Thymus (tissue), 11 donors: ENCODE measurements at regions not wholly inside any gene's neighbourhood (a gene's known extent, or its start where the extent isn't known, plus 50 kb on each side); places are given as distances from the start of the nearest gene placed in this dataset.
"Not testable (repeated sequence)": the region's sequence is repeated elsewhere in the genome, so short reads cannot be mapped to it uniquely, and the experiment has no call there.

Source experiments
- DNase-seq, 9 donors: peaks; one replicate each; pipeline ENCODE4 v3.0.0-alpha.2; 2013; ENCODE audit warnings: low spot score in 9 of 9, low read depth in 6 of 9, missing footprints in 1 of 9
- H3K27ac ChIP-seq, 2 donors: one replicate each; pipeline ENCODE4 v1.5.1; 2013; ENCODE audit warnings: control low read depth in 1 of 2, low read depth in 1 of 2, low read length in 1 of 2, mild to moderate bottlenecking in 1 of 2, moderate library complexity in 1 of 2
- H3K27me3 ChIP-seq, 2 donors: one replicate each; pipeline ENCODE4 v1.5.1; 2013; ENCODE audit warnings: low read length in 1 of 2; ENCODE audit not compliant: control insufficient read depth in 2 of 2, insufficient read depth in 1 of 2
- H3K36me3 ChIP-seq, 2 donors: one replicate each; pipeline ENCODE4 v1.5.1; 2013; ENCODE audit warnings: low read length in 1 of 2, mild to moderate bottlenecking in 1 of 2, moderate library complexity in 1 of 2; ENCODE audit not compliant: control insufficient read depth in 2 of 2, insufficient read depth in 2 of 2
- H3K4me1 ChIP-seq, 2 donors: one replicate each; pipeline ENCODE4 v1.5.1; 2013; ENCODE audit warnings: low read length in 2 of 2; ENCODE audit not compliant: control insufficient read depth in 2 of 2, insufficient read depth in 2 of 2
- H3K4me3 ChIP-seq, 2 donors: one replicate each; pipeline ENCODE4 v1.5.1; 2013; ENCODE audit warnings: low read length in 2 of 2, control low read depth in 1 of 2, mild to moderate bottlenecking in 1 of 2
- H3K9me3 ChIP-seq, 2 donors: one replicate each; pipeline ENCODE4 v1.5.1; 2013; ENCODE audit warnings: low read length in 1 of 2, mild to moderate bottlenecking in 1 of 2; ENCODE audit not compliant: control insufficient read depth in 2 of 2, insufficient read depth in 1 of 2
- whole genome bisulfite sequencing: extraction: QIAGEN DNeasy Blood & Tissue Kit; methylation state at CpG from one replicate; pipeline ENCODE4 v1.1.7; 2013; 5-methylcytosine and 5-hydroxymethylcytosine counted together
- donor health status: healthy.

DNA sequence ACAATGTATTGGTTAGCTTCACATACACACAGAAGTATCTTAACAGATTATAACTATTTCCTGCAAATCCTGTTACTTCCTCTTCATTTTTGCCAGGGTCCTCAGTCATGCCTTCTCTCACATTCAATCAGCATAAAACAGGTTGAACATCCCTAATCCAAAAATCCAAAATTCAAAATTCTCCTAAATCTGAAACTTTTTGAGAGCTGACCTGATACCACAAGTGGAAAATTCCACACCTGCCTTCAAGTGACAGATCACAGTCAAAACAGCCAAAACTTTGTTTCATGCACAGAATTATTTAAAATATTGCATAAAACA, 62.9 kb upstream of the FBXO28 start:
- Histone ChIP-seq H3K9me3 (no peaks in the 10 kb centered on the region), H3K36me3 (no peaks in the 10 kb centered on the region), H3K27me3 (no peaks in the 10 kb centered on the region), H3K4me3 (no peak overlapping the region), H3K27ac (no peak overlapping the region), H3K4me1 (no peaks in the 10 kb centered on the region)
- no peak for DNase-seq

DNA sequence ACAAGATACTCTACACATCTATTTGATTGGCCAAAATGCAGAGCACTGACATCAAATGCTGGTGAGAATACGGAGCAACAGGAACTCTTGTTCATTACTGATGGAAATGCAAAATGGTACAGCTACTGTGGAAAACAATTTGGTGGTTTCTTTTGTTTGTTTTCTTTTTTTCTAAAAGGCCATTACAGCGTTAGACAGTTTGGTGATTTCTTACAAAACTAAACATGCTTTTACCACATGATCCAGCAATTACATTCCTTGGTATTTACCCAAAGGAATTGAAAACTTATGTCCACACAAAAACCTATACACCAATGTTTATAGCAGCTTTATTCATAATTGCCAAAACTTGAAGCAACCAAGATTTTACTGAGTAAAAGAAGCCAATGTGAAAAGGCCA, 66.4 kb upstream of the FBXO28 start:
- no peak for DNase-seq
- Histone ChIP-seq H3K4me1 (no peaks in the 10 kb centered on the region), H3K27me3 (no peaks in the 10 kb centered on the region), H3K27ac (no peak overlapping the region), H3K36me3 (no peaks in the 10 kb centered on the region), H3K4me3 (no peak overlapping the region), H3K9me3 (no peaks in the 10 kb centered on the region)
- 98% methylated on average over 2 of the region's 2 CpGs for WGBS

DNA sequence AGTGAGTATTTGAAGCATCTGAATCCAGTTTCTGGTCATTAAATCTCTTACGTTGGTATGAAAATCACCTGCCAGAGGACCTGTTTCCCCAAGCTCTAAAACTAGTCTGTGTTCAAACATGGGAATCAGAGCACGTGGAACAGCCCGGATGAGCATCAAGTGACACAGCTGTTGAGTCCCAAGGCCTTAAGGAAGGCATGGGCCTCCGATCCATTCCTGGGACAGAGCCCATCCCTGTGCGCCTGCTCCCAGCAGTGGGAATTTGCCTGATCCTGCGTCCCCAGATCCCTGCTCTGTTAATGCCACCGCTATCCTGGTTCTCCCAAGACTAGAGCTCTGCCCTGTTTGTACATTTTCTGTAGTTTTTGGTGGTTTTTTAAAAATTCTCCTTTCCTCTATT, 68.4 kb upstream of the FBXO28 start:
- no peaks in the 10 kb centered on the region for H3K9me3 ChIP-seq
- no peaks in the 10 kb centered on the region for H3K27me3 ChIP-seq
- H3K4me3 ChIP-seq: no peak overlapping the region
- no peaks in the 10 kb centered on the region for H3K36me3 ChIP-seq
- no peak overlapping the region for H3K27ac ChIP-seq
- DNase-seq: no peak
- no peaks in the 10 kb centered on the region for H3K4me1 ChIP-seq
- WGBS: 85% methylated on average over 7 of the region's 7 CpGs

DNA sequence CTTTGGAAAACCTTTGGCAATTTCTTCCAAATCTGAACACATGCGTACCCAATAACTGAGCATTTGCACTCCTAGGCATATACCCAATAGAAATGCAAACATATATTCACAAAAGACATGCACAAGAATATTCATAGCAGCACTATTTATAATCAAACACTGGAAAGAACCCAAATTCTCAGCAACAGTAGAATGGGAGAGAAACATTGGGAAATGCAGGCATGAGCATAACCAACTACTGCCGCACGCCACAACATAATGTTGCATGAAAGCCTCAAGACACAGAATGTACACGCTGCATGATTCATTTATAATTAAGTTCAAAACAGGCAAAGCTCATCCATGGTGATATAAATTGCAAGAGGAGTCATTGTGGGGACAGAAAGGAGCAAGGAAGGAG, 69.5 kb upstream of the FBXO28 start:
- DNase-seq: no peak
- no peaks in the 10 kb centered on the region for H3K27me3 ChIP-seq
- H3K36me3 ChIP-seq: no peaks in the 10 kb centered on the region
- no peaks in the 10 kb centered on the region for H3K4me1 ChIP-seq
- no peak overlapping the region for H3K4me3 ChIP-seq
- 97% methylated on average over 4 of the region's 4 CpGs for WGBS
- H3K9me3 ChIP-seq: no peaks in the 10 kb centered on the region
- no peak overlapping the region for H3K27ac ChIP-seq

DNA sequence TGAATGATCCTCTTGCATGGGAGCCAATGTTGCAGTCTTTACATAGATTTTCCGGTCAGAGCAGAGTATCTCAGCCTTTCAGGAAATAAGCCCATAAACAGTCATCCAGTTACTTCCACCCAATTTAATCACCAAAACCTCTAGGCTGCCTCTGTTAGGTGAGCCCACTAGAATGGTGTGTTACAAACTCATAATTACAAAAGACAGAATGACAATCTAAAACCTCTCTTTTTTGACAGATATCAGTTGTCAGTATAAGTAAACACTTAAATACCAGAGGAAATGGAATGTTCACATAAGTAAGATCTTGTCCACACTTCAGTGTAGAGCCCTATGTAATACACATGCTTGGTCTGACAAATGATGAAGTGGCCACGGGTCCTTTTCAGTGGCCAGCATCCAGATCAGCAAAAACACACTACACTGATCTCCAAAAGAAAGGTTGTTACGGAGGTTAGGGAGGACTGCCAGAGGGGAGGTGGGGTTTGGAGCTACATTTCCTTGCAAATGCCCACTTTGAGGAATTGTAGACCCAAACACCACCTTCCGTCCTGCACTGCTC, 71.3 kb upstream of the FBXO28 start:
- Histone ChIP-seq H3K27me3 (no peaks in the 10 kb centered on the region), H3K36me3 (no peaks in the 10 kb centered on the region), H3K9me3 (no peaks in the 10 kb centered on the region), H3K4me1 (no peaks in the 10 kb centered on the region), H3K4me3 (no peak overlapping the region), H3K27ac (no peak overlapping the region)
- WGBS: 95% methylated on average over 4 of the region's 4 CpGs
- no peak for DNase-seq

DNA sequence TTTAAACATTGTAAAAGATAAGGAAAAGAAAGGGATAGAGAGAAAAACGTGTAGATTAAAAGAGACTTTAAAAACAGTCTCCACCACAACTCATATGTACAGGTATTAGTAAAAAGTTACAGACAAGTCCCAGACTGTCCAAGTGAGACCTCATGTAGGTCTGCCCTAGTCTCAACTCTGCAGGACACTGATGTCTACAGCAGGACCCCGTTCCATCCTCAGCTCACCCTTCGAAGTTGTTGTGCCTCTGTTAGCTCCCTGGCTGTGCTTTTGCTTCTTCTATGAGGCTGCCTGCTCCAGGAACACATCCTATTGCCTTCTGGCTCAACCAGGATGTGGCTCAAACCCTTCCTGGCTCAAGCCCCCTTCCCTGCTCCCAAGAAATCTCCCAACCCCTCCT, 72.9 kb upstream of the FBXO28 start:
- H3K4me3 ChIP-seq: no peak overlapping the region
- H3K27ac ChIP-seq: no peak overlapping the region
- H3K27me3 ChIP-seq: no peaks in the 10 kb centered on the region
- no peak for DNase-seq
- no peaks in the 10 kb centered on the region for H3K4me1 ChIP-seq
- 86% methylated on average over 3 of the region's 3 CpGs for whole genome bisulfite sequencing
- H3K36me3 ChIP-seq: no peaks in the 10 kb centered on the region
- no peaks in the 10 kb centered on the region for H3K9me3 ChIP-seq

DNA sequence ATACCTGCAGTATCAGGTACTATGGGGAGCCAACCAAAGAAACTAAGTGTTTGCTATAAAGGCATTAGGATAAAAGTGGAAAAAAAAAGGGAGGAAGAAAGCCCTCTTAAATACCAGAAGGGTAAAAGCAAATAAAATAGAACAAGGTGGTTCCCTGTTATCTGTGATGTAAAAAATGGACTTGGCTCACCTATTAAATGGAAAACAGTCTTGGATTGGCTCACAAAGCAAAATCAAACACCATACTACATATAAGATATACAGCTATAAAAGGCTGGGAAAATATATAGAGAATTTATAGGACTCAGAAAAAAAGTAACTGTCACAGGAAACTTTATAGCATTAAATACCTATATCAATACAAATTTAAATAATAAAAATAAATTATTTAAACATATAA, 73.5 kb upstream of the FBXO28 start:
- DNase-seq, H3K27me3 ChIP-seq, H3K4me3 ChIP-seq, H3K36me3 ChIP-seq, H3K9me3 ChIP-seq, H3K4me1 ChIP-seq, H3K27ac ChIP-seq: not testable (repeated sequence)

DNA sequence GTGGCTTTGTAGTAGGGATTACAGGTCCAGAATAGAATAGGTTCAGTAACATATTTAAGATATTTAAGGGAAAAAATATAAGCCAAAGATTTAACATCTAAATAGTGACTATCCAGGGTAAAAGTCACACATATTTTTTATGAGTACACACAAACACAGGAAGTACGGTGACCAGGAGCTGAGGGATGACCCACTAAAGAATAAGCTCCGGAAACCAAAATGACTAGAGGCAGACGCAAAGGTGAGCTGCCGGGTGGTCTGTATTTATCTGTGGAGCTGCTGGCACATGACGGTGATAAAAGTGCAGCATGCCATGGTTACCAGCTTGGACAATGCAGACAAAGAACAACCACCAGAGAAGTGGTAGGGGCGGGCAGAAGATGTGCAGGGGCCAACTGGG, 73.9 kb upstream of the FBXO28 start:
- 89% methylated on average over 6 of the region's 6 CpGs for WGBS
- not testable (repeated sequence) for H3K27ac ChIP-seq, H3K9me3 ChIP-seq, H3K27me3 ChIP-seq, H3K4me1 ChIP-seq, DNase-seq, H3K36me3 ChIP-seq, H3K4me3 ChIP-seq

DNA sequence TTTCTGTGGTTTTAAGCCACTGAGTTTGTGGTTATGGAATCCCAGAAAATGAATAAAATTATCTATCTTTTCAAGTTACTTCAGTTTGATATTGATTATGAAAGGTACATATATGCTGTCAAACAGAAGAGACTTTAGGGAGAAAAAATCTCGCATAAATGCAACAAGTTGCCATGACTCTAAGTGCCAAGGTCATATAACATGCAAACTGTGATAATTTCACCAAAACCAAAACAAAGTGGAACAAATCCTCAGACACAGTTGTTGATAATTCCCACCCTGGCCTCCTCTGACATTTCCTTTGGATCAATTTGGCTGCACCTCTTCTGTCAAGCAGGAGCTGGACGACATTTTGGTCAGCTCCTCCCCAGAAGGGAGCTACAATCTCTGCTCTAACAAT, 75.1 kb upstream of the FBXO28 start:
- H3K36me3 ChIP-seq, H3K9me3 ChIP-seq, H3K27me3 ChIP-seq, DNase-seq, H3K4me1 ChIP-seq, H3K4me3 ChIP-seq, H3K27ac ChIP-seq: not testable (repeated sequence)
- whole genome bisulfite sequencing: 90% methylated on average over 2 of the region's 2 CpGs

DNA sequence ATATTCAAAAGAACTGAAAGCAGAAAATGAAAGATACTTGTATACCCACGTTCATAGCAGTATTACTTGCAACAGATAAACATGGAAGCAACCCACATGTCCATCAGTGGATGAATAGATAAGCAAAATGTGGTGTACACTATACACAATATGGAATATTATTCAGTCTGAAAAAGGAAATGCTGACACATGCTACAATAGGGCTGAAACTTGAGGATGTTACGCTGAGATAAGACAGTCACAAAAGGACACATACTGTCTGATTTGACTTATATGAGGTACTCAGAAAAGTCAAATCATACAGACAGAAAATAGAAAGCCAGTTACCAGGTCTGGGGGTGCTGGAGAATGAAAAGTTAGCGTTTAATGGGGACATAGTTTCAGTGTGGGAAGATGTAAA, 76.5 kb upstream of the FBXO28 start:
- H3K4me3 ChIP-seq, H3K27ac ChIP-seq, H3K9me3 ChIP-seq, H3K27me3 ChIP-seq, H3K4me1 ChIP-seq, DNase-seq, H3K36me3 ChIP-seq: not testable (repeated sequence)
- 94% methylated on average over 3 of the region's 3 CpGs for WGBS
